ENCODE measurements at regions not wholly inside any gene's neighbourhood (a gene's known extent, or its start where the extent isn't known, plus 50 kb on each side); places are given as distances from the start of the nearest gene placed in this dataset.

- no peak overlapping the region for H3K4me3 ChIP-seq
- H3K9me3 ChIP-seq: no peaks in the 10 kb centered on the region
- no peaks in the 10 kb centered on the region for H3K4me1 ChIP-seq
- in situ Hi-C loops (cut with MboI; ENCODE audit: low sequenced_read_pairs): no loop called here
- no peaks in the 10 kb centered on the region for H3K36me3 ChIP-seq (replicated peaks)
- no peak for DNase-seq (ENCODE audit: low spot score in 2 of 2)
- no peaks in the 10 kb centered on the region for H3K27me3 ChIP-seq (ENCODE audit: low read depth)
These were observed 193.0 kb downstream of the IDS start for GRCh38 chrX:149312097-149312496.

- Histone ChIP-seq H3K27me3 (ENCODE audit: low read depth) (no peaks in the 10 kb centered on the region), H3K36me3 (replicated peaks) (no peaks in the 10 kb centered on the region), H3K4me1 (no peaks in the 10 kb centered on the region), H3K9me3 (no peaks in the 10 kb centered on the region), H3K4me3 (no peak overlapping the region)
- DNase-seq (ENCODE audit: low spot score in 2 of 2): no peak
- in situ Hi-C loops (cut with MboI; ENCODE audit: low sequenced_read_pairs): no loop called here
These were observed 202.4 kb downstream of the IDS start for GRCh38 chrX:149302705-149303104.

- Histone ChIP-seq H3K9me3 (no peaks in the 10 kb centered on the region), H3K27me3 (ENCODE audit: low read depth) (no peaks in the 10 kb centered on the region), H3K36me3 (replicated peaks) (no peaks in the 10 kb centered on the region), H3K4me1 (no peaks in the 10 kb centered on the region), H3K4me3 (no peak overlapping the region)
- no peak for DNase-seq (ENCODE audit: low spot score in 2 of 2)
- in situ Hi-C loops (cut with MboI; ENCODE audit: low sequenced_read_pairs): loop anchor here (10.0 kb wide), 1 partner anchor 177 kb away; no protein-coding TSS in a partner anchor
These were observed 207.0 kb downstream of the IDS start for GRCh38 chrX:149298111-149298510.

- in situ Hi-C loops (cut with MboI; ENCODE audit: low sequenced_read_pairs): loop anchor here (10.0 kb wide), 1 partner anchor 179 kb away; no protein-coding TSS in a partner anchor
- Histone ChIP-seq H3K4me3 (no peak overlapping the region), H3K27me3 (ENCODE audit: low read depth) (no peaks in the 10 kb centered on the region), H3K4me1 (no peaks in the 10 kb centered on the region), H3K9me3 (no peaks in the 10 kb centered on the region), H3K36me3 (replicated peaks) (no peaks in the 10 kb centered on the region)
- DNase-seq (ENCODE audit: low spot score in 2 of 2): no peak
These were observed 209.0 kb downstream of the IDS start for GRCh38 chrX:149296092-149296491.

- peak; percentile 66 to 68 for DNase-seq (ENCODE audit: low spot score in 2 of 2)
- no peaks in the 10 kb centered on the region for H3K36me3 ChIP-seq (replicated peaks)
- no peaks in the 10 kb centered on the region for H3K9me3 ChIP-seq
- H3K4me1 ChIP-seq: no peaks in the 10 kb centered on the region
- H3K27me3 ChIP-seq (ENCODE audit: low read depth): no peaks in the 10 kb centered on the region
- in situ Hi-C loops (cut with MboI; ENCODE audit: low sequenced_read_pairs): no loop called here
- no peak overlapping the region for H3K4me3 ChIP-seq
These were observed 218.2 kb downstream of the IDS start for GRCh38 chrX:149286940-149287349.

GRCh38 chrX:149284616-149285015, 220.5 kb downstream of the IDS start:
- no peaks in the 10 kb centered on the region for H3K4me1 ChIP-seq
- no peak overlapping the region for H3K4me3 ChIP-seq
- in situ Hi-C loops (cut with MboI; ENCODE audit: low sequenced_read_pairs): no loop called here

GRCh38 chrX:149283853-149284252, 221.3 kb downstream of the IDS start:
- Histone ChIP-seq H3K4me3 (no peak overlapping the region), H3K27me3 (ENCODE audit: low read depth) (no peaks in the 10 kb centered on the region; the same call in 1 of the 2 replicates), H3K9me3 (no peaks in the 10 kb centered on the region), H3K4me1 (no peaks in the 10 kb centered on the region), H3K36me3 (replicated peaks) (no peaks in the 10 kb centered on the region)
- in situ Hi-C loops (cut with MboI; ENCODE audit: low sequenced_read_pairs): no loop called here
- DNase-seq (ENCODE audit: low spot score in 2 of 2): no peak

More at GRCh38 chrX:149284616-149285015, 220.5 kb downstream of the IDS start:
- no peaks in the 10 kb centered on the region for H3K36me3 ChIP-seq (replicated peaks)
- no peaks in the 10 kb centered on the region; the same call in 1 of the 2 replicates for H3K27me3 ChIP-seq (ENCODE audit: low read depth)
- DNase-seq (ENCODE audit: low spot score in 2 of 2): no peak
- no peaks in the 10 kb centered on the region for H3K9me3 ChIP-seq

GRCh38 chrX:149282909-149283308, 222.2 kb downstream of the IDS start:
- in situ Hi-C loops (cut with MboI; ENCODE audit: low sequenced_read_pairs): no loop called here
- H3K9me3 ChIP-seq: no peaks in the 10 kb centered on the region
- H3K27me3 ChIP-seq (ENCODE audit: low read depth): no peaks in the 10 kb centered on the region; the same call in none of the 2 replicates
- H3K36me3 ChIP-seq (replicated peaks): no peaks in the 10 kb centered on the region
- H3K4me3 ChIP-seq: no peak overlapping the region
- no peaks in the 10 kb centered on the region for H3K4me1 ChIP-seq
- DNase-seq (ENCODE audit: low spot score in 2 of 2): no peak

- H3K9me3 ChIP-seq: no peaks in the 10 kb centered on the region
- DNase-seq (ENCODE audit: low spot score in 2 of 2): no peak
- no peaks in the 10 kb centered on the region for H3K4me1 ChIP-seq
- H3K4me3 ChIP-seq: no peak overlapping the region
- no peaks in the 10 kb centered on the region for H3K36me3 ChIP-seq (replicated peaks)
- in situ Hi-C loops (cut with MboI; ENCODE audit: low sequenced_read_pairs): no loop called here
- H3K27me3 ChIP-seq (ENCODE audit: low read depth): no peaks in the 10 kb centered on the region; the same call in none of the 2 replicates
These were observed 225.1 kb downstream of the IDS start for GRCh38 chrX:149280011-149280410.

- Histone ChIP-seq H3K27me3 (ENCODE audit: low read depth) (no peaks in the 10 kb centered on the region; the same call in 1 of the 2 replicates), H3K4me3 (no peak overlapping the region), H3K36me3 (replicated peaks) (no peaks in the 10 kb centered on the region), H3K9me3 (no peaks in the 10 kb centered on the region), H3K4me1 (no peaks in the 10 kb centered on the region)
- no peak for DNase-seq (ENCODE audit: low spot score in 2 of 2)
- in situ Hi-C loops (cut with MboI; ENCODE audit: low sequenced_read_pairs): no loop called here
These were observed 229.3 kb downstream of the IDS start for GRCh38 chrX:149275836-149276235.

- no peak for DNase-seq (ENCODE audit: low spot score in 2 of 2)
- in situ Hi-C loops (cut with MboI; ENCODE audit: low sequenced_read_pairs): no loop called here
These were observed 230.5 kb downstream of the IDS start for GRCh38 chrX:149274516-149275105.

GRCh38 chrX:149272690-149273463, 232.2 kb downstream of the IDS start:
- in situ Hi-C loops (cut with MboI; ENCODE audit: low sequenced_read_pairs): no loop called here
- H3K27me3 ChIP-seq (ENCODE audit: low read depth): no peaks in the 10 kb centered on the region
- H3K4me3 ChIP-seq: no peak overlapping the region
- no peak for DNase-seq (ENCODE audit: low spot score in 2 of 2)
- no peaks in the 10 kb centered on the region for H3K9me3 ChIP-seq
- no peaks in the 10 kb centered on the region for H3K36me3 ChIP-seq (replicated peaks)
- no peaks in the 10 kb centered on the region for H3K4me1 ChIP-seq

More at GRCh38 chrX:149274516-149275105, 230.5 kb downstream of the IDS start:
- Histone ChIP-seq H3K9me3 (no peaks in the 10 kb centered on the region), H3K27me3 (ENCODE audit: low read depth) (no peaks in the 10 kb centered on the region; the same call in 1 of the 2 replicates), H3K36me3 (replicated peaks) (no peaks in the 10 kb centered on the region), H3K4me1 (no peaks in the 10 kb centered on the region), H3K4me3 (no peak overlapping the region)

GRCh38 chrX:149267878-149268813, 237.0 kb downstream of the IDS start:
- H3K4me1 ChIP-seq: no peaks in the 10 kb centered on the region
- H3K27me3 ChIP-seq (ENCODE audit: low read depth): no peaks in the 10 kb centered on the region
- DNase-seq (ENCODE audit: low spot score in 2 of 2): no peak
- in situ Hi-C loops (cut with MboI; ENCODE audit: low sequenced_read_pairs): no loop called here
- no peaks in the 10 kb centered on the region for H3K9me3 ChIP-seq
- no peaks in the 10 kb centered on the region for H3K36me3 ChIP-seq (replicated peaks)
- H3K4me3 ChIP-seq: no peak overlapping the region
